Endothelial cell of umbilical vein (primary cell): ENCODE measurements at regions not wholly inside any gene's neighbourhood (a gene's known extent, or its start where the extent isn't known, plus 50 kb on each side); places are given as distances from the start of the nearest gene placed in this dataset.

Experiments used
- BruUV-seq: library from RNA; stranded (reverse); fragments of 400-500 nt; replicated peaks from 2 replicates; lab custom pipeline; 2021; lab: Mats Ljungman, UMichigan
- CTCF ChIA-PET: fragments of 300-600, 350-600 bp; sonication (Branson Sonifier 250); formaldehyde crosslinking; loops from one replicate; lab custom pipeline; 2021; ENCODE audit warnings: antibody characterized with exemption, inconsistent platforms; lab: Charles Lee
- POLR2A ChIA-PET: fragments of 300-600, 350-600 bp; sonication (Branson Sonifier 250); formaldehyde crosslinking; loops from one replicate; lab custom pipeline; 2021; ENCODE audit warnings: antibody characterized with exemption, inconsistent platforms; lab: Charles Lee
- DNase-seq: peaks from one replicate; pipeline ENCODE4 v3.0.0-alpha.2; 2011; ENCODE audit warnings: low read depth, low spot score
- FAIRE-seq: peaks from 2 replicates; lab custom pipeline; 2011; peaks lifted over from hg19 to GRCh38; lab: Jason Lieb, UNC
- H2AFZ ChIP-seq: 2 replicates; pipeline ENCODE4 v1.6.0; 2012; ENCODE audit warnings: low read depth, low read length, control low read depth, inconsistent platforms
- H3K27ac ChIP-seq: 2 replicates; pipeline ENCODE4 v1.5.1; 2011; ENCODE audit warnings: low read depth, mild to moderate bottlenecking, control low read depth, low read length, moderate library complexity; ENCODE audit not compliant: insufficient read depth
- H3K27me3 ChIP-seq, 2 experiments: 2 replicates each; pipeline versions ENCODE4 v1.6.0 to v1.6.1; 2011; ENCODE audit warnings: low read length in 2 of 2, mixed read lengths in 1 of 2; ENCODE audit not compliant: control insufficient read depth in 2 of 2, insufficient read depth in 2 of 2
- H3K36me3 ChIP-seq, 2 experiments: 2 replicates in 1 of 2; 3 replicates in 1 of 2; pipeline ENCODE4 v1.5.1; 2011; ENCODE audit warnings: low read length in 2 of 2, mild to moderate bottlenecking in 1 of 2, moderate library complexity in 1 of 2; ENCODE audit not compliant: control insufficient read depth in 2 of 2, insufficient read depth in 2 of 2; ENCODE audit errors: extremely low read depth in 1 of 2
- H3K4me1 ChIP-seq: 3 replicates; pipeline ENCODE4 v1.5.1; 2011; ENCODE audit warnings: mild to moderate bottlenecking, low read length; ENCODE audit not compliant: control insufficient read depth, insufficient read depth; ENCODE audit errors: extremely low read depth
- H3K4me2 ChIP-seq: 2 replicates; pipeline ENCODE4 v1.6.1; 2011; ENCODE audit warnings: low read length, control low read depth, mixed read lengths; ENCODE audit not compliant: insufficient read depth
- H3K4me3 ChIP-seq, 3 experiments: fragments of 200-600 bp in 1 of 3; sonication (generic), shearing (Covaris generic) in 1 of 3; replicated peaks in 1 of 3; 2 replicates each; pipeline ENCODE4 v1.5.1; 2011 to 2016; ENCODE audit warnings: control low read depth in 3 of 3, low read length in 3 of 3, mild to moderate bottlenecking in 2 of 3, inconsistent platforms in 1 of 3, low read depth in 1 of 3, moderate library complexity in 1 of 3; ENCODE audit not compliant: insufficient read depth in 1 of 3
- H3K79me2 ChIP-seq: 2 replicates; pipeline ENCODE4 v1.6.0; 2012; ENCODE audit warnings: low read length, inconsistent platforms; ENCODE audit not compliant: control insufficient read depth, insufficient read depth
- H3K9ac ChIP-seq: replicated peaks from 2 replicates; pipeline ENCODE3; 2011; ENCODE audit warnings: low read length, control low read depth; ENCODE audit not compliant: insufficient read depth; ENCODE audit errors: extremely low read depth
- H3K9me1 ChIP-seq: replicated peaks from 3 replicates; pipeline ENCODE4 v1.6.0; 2011; ENCODE audit warnings: mild to moderate bottlenecking, low read length; ENCODE audit not compliant: control insufficient read depth, insufficient read depth; ENCODE audit errors: extremely low read depth
- H3K9me3 ChIP-seq: replicated peaks from 2 replicates; pipeline ENCODE4 v1.5.1; 2012; ENCODE audit warnings: low read length, inconsistent platforms; ENCODE audit not compliant: control insufficient read depth, insufficient read depth
- H4K20me1 ChIP-seq: replicated peaks from 2 replicates; pipeline ENCODE3; 2011; ENCODE audit warnings: mild to moderate bottlenecking, low read length; ENCODE audit not compliant: control insufficient read depth, insufficient read depth; ENCODE audit errors: extremely low read depth
- CTCF ChIP-seq, 2 donors: IDR thresholded peaks; 1 replicate in 1 of 2; 2 replicates in 1 of 2; pipeline ENCODE4 v1.5.1; 2011; ENCODE audit warnings: low read length in 2 of 2, mild to moderate bottlenecking in 2 of 2, moderate library complexity in 2 of 2, control low read depth in 1 of 2, inconsistent platforms in 1 of 2, low read depth in 1 of 2; ENCODE audit not compliant: insufficient read depth in 1 of 2; ENCODE audit errors: extremely low read depth in 1 of 2
- EZH2 ChIP-seq: IDR thresholded peaks from 2 replicates; pipeline ENCODE4 v1.6.1; 2012; ENCODE audit warnings: borderline replicate concordance, low read depth, mild to moderate bottlenecking, moderate library complexity, low read length, inconsistent platforms; ENCODE audit not compliant: severe bottlenecking
- FOS ChIP-seq: IDR thresholded peaks from 2 replicates; pipeline ENCODE4 v1.6.1; 2011; ENCODE audit warnings: mild to moderate bottlenecking, low read length, moderate library complexity, borderline replicate concordance; ENCODE audit not compliant: insufficient read depth
- GATA2 ChIP-seq: IDR thresholded peaks from 2 replicates; pipeline ENCODE4 v1.7.0; 2011; ENCODE audit warnings: low read depth, mild to moderate bottlenecking, moderate library complexity, mixed read lengths, low read length; ENCODE audit not compliant: insufficient read length, insufficient read depth
- JUN ChIP-seq: IDR thresholded peaks from 2 replicates; pipeline ENCODE4 v1.6.1; 2011; ENCODE audit warnings: borderline replicate concordance, low read depth; ENCODE audit not compliant: insufficient read length, insufficient read depth
- MAX ChIP-seq: IDR thresholded peaks from 2 replicates; pipeline ENCODE4 v1.6.1; 2011; ENCODE audit not compliant: insufficient read depth, insufficient read length
- MYC ChIP-seq: IDR thresholded peaks from one replicate; pipeline ENCODE4 v1.6.1; 2011; ENCODE audit warnings: mild to moderate bottlenecking, low read depth, low read length
- POLR2A ChIP-seq: IDR thresholded peaks from 2 replicates; pipeline ENCODE4 v1.6.1; 2012; ENCODE audit warnings: low read depth, mild to moderate bottlenecking, control low read depth, low read length
- POLR2AphosphoS5 ChIP-seq: IDR thresholded peaks from 2 replicates; pipeline ENCODE4 v1.6.1; 2012; ENCODE audit warnings: low read depth, mild to moderate bottlenecking, control low read depth, low read length, moderate library complexity; ENCODE audit not compliant: insufficient read depth
- dilution Hi-C: fragments of 300-500 bp; cut with MboI; formaldehyde crosslinking; loops from one replicate; pipeline ENCODE4 v1.15.0; 2019; ENCODE audit warnings: low sequenced_read_pairs; ENCODE audit not compliant: extremely low pct_ligation_motif_present
- intact Hi-C: fragments of 100-400 bp; cut with micrococcal nuclease; formaldehyde crosslinking; loops from one replicate; pipeline ENCODE4 v1.10.0; 2022

- no peak overlapping the region for H3K27ac ChIP-seq
- no peaks in the 10 kb centered on the region for H4K20me1 ChIP-seq
- dilution Hi-C loops (no loop called here), intact Hi-C loops (no loop called here)
- ChIA-PET POLR2A (no interaction called here), CTCF (no interaction called here)
- H3K9me3 ChIP-seq: no peaks in the 10 kb centered on the region
- no peak for TF ChIP-seq MYC
- TF ChIP-seq JUN: no peak
- no peak for TF ChIP-seq MAX
- TF ChIP-seq CTCF (IDR thresholded peaks at IDR 0.05; ENCODE audit: extremely low read depth in 1 of 2, insufficient read depth in 1 of 2, low read depth in 1 of 2, low read length in 2 of 2): no peak
- no peak for TF ChIP-seq FOS
- TF ChIP-seq POLR2AphosphoS5: no peak
- TF ChIP-seq POLR2A: no peak
- no peak for TF ChIP-seq EZH2
- no peak for TF ChIP-seq GATA2
- BruUV-seq: no TSS peak
- no peak overlapping the region for H2AFZ ChIP-seq
- no peaks in the 10 kb centered on the region for H3K27me3 ChIP-seq
- no peaks in the 10 kb centered on the region for H3K36me3 ChIP-seq
- FAIRE-seq (no peak), DNase-seq (no peak)
- H3K4me1 ChIP-seq: no peaks in the 10 kb centered on the region
- H3K4me3 ChIP-seq: no peak overlapping the region
- H3K4me2 ChIP-seq: no peak overlapping the region
- H3K9me1 ChIP-seq: no peaks in the 10 kb centered on the region
- H3K79me2 ChIP-seq: no peaks in the 10 kb centered on the region
- H3K9ac ChIP-seq: no peak overlapping the region
Observed at GRCh38 chr11:70918242-70918641, 334.1 kb downstream of the SHANK2 start.
